ENCODE measurements at regions not wholly inside any gene's neighbourhood (a gene's known extent, or its start where the extent isn't known, plus 50 kb on each side); places are given as distances from the start of the nearest gene placed in this dataset.
"Not testable (repeated sequence)": the region's sequence is repeated elsewhere in the genome, so short reads cannot be mapped to it uniquely, and the experiment has no call there.

DNA sequence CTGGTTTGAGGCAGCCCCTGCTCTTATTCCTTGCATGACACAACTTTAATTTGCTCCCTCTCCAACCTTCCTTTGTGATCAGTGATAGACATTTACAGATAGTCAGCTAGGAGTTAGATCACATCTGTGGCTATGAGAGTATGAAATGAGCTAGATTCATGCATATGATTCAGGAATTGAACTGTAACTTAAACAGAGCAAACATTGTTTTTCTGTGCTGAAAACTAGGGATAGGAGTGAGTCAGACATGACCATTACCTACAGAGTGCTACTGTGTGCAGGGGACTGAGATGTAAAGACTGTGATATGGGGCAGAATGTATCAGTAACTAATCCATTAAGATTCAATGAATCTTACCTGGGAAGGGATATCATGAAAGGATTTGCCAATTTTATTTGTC is 279.4 kb upstream of the SPTLC3 start:
- DNase-seq (ENCODE audit: low read depth, low spot score): no peak

DNA sequence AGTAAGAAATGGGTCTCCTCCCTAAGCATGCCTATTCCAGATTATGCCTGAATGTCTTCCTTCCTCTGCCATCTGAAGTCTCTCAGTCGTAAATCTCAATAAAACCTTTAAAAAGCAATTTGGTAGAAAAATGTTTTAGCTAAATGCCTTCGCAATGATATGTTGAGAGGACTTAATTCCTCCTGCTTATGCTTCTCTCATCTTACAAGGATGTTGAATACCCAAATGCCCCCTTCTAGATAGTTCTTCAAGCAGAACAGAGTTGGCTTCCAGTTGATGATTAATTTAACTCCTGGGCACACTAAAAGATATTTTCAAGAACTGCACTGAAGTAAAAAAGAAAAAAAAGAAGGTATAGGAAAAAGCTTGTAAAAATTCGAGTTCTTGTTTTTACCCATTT is 275.0 kb upstream of the SPTLC3 start:
- DNase-seq (ENCODE audit: low read depth, low spot score): no peak

- no peak for DNase-seq (ENCODE audit: low read depth, low spot score)
These were observed 271.3 kb upstream of the SPTLC3 start for GRCh38 chr20:12737497-12737896.

GRCh38 chr20:12737900-12738299 is 270.9 kb upstream of the SPTLC3 start:
- no peak for DNase-seq (ENCODE audit: low read depth, low spot score)

GRCh38 chr20:12740647-12741046 is 268.1 kb upstream of the SPTLC3 start:
- DNase-seq (ENCODE audit: low read depth, low spot score): no peak

GRCh38 chr20:12744037-12744436 is 264.7 kb upstream of the SPTLC3 start:
- no peak for DNase-seq (ENCODE audit: low read depth, low spot score)

GRCh38 chr20:12748359-12748994 is 260.3 kb upstream of the SPTLC3 start:
- DNase-seq (ENCODE audit: low read depth, low spot score): no peak

GRCh38 chr20:12750221-12750620 is 258.6 kb upstream of the SPTLC3 start:
- no peak for DNase-seq (ENCODE audit: low read depth, low spot score)

DNA sequence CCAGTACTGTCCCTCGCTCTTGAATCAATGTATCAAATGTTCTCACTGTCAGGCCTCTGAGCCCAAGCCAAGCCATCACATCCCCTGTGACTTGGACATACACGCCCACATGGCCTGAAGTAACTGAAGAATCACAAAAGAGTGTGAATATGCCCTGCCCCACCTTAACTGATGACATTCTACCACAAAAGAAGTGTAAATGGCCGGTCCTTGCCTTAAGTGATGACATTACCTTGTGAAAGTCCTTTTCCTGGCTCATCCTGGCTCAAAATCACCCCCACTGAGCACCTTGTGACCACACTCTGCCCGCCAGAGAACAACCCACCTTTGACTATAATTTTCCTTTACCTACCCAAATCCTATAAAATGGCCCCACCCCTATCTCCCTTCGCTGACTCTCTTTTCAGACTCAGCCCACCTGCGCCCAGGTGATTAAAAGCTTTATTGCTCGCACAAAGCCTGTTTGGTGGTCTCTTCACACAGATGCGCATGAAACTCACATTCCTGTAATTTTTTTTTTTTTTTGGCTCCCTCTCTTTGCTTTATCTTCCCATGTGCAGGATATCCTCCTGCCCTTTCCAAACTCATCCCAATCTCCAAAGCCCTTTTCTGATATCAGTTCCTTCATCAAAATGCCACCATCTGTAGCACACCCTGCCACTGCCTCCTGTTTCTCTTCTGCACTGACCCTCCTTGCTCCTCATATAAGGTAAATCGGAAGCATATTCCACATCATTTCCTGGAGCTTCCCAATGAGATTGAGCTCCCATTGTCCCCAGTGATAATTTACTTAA is 255.7 kb upstream of the SPTLC3 start:
- DNase-seq (ENCODE audit: low read depth, low spot score): not testable (repeated sequence)

DNA sequence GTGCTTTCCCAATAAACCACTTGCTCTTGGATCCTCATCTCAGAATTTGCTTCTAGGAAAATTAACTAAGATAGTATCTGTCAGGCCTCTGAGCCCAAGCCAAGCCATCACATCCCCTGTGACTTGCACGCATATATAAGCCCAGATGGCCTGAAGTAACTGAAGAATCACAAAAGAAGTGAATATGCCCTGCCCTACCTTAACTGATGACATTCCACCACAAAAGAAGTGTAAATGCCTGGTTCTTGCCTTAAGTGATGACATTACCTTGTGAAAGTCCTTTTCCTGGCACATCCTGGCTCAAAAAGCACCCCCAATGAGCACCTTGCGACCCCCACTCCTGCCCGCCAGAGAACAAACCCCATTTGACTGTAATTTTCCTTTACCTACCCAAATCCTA is 255.0 kb upstream of the SPTLC3 start:
- not testable (repeated sequence) for DNase-seq (ENCODE audit: low read depth, low spot score)

- DNase-seq (ENCODE audit: low read depth, low spot score): not testable (repeated sequence)
These were observed 249.3 kb upstream of the SPTLC3 start for GRCh38 chr20:12759493-12759892.

- no peak for DNase-seq (ENCODE audit: low read depth, low spot score)
These were observed 246.0 kb upstream of the SPTLC3 start for GRCh38 chr20:12762725-12763124.

GRCh38 chr20:12763406-12763805 is 245.4 kb upstream of the SPTLC3 start:
- no peak for DNase-seq (ENCODE audit: low read depth, low spot score)

DNA sequence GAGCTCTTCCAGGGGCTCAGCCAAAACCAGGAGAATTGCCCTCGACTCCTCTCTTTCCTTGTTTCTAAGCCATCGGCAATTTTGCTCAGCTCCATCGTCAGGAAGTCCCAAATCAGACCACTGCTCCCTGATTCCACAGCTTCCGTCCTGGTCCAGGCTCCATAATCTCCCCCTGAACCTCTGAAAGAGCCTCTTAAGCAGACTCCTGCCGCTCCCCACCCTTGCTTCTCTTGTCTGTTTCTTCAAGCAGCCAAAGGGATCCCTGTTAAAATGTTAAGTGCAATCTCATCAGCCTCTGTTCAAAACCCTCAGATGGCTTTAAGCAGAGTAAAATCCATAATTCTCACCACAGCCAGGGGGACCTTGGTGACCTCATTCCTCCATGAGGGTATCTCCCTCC is 244.7 kb upstream of the SPTLC3 start:
- no peak for DNase-seq (ENCODE audit: low read depth, low spot score)

DNA sequence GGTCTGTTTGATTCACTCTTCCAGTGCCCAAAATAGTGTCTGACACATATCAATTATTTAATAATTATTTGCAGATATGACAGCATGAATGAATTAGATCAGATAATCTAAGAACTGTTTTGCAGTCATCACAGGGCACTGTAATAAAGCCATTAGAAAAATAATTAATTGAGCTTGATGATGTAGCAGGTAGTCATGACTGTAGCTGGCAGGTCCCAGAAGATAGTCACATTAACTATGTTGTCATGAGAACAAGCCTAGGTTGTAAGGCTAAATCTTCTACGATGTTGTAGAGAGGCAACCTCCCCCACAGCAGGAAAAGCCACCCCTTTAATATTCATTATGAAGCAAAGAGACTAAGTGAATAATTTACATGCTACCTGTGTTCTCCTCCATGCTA is 243.9 kb upstream of the SPTLC3 start:
- DNase-seq (ENCODE audit: low read depth, low spot score): no peak

DNA sequence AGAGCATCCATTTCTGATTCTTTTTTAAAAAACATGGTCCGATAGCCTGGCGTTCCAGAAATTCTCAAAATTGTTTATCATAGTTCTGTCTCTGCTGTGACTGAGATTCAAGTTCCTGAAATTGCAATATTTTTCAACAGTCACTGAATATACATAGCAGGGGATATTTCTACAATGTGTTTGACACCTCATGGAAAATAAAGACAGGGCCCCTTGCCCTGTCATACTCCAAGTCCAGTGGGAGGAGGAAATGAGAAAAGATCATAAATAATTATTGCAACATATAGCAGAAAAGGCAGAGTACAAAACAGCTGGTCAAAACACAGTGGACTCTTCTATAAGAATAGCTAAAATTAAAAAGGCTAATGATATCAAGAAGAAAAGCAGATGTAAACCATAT is 234.8 kb upstream of the SPTLC3 start:
- DNase-seq (ENCODE audit: low read depth, low spot score): no peak

- no peak for DNase-seq (ENCODE audit: low read depth, low spot score)
These were observed 233.7 kb upstream of the SPTLC3 start for GRCh38 chr20:12775041-12775440.

DNA sequence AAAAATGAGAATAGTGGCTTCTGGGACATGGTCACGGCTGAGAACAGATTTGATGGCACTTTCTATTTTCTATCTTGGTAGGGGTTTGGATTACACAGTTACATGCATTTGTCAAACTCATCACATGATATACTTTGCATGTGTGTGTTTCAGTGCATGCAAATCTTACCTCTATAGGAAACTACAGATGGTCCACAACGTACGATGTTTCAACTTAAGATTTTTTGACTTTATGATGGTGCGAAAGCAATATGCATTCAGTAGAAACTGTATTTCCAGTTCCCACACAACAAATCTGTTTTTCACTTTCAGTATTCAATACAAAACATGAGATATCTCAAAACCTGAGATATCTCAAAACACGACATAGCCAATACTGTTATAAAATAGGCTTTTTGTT is 231.8 kb upstream of the SPTLC3 start:
- DNase-seq (ENCODE audit: low read depth, low spot score): no peak

DNA sequence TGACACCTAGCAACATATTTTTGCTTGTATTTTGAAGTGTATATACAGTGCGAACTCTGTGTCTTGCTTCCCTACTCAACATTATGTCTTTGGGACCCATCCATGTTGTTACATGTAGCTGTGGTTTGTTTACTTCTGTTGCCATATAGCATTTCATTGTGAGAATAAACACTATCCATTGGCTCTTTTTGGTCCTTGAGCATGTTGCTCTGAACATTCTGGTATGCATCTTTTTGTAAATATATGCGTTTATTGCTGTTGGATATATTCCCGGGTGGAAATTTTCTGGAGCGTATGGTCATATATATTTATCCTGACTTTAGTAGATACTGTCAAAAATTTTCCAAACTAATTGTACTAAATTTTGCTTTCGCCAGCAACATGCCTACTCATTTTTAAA is 222.5 kb upstream of the SPTLC3 start:
- no peak for DNase-seq (ENCODE audit: low read depth, low spot score)

GRCh38 chr20:12788632-12789299 is 220.0 kb upstream of the SPTLC3 start:
- no peak for DNase-seq (ENCODE audit: low read depth, low spot score)

GRCh38 chr20:12790859-12791258 is 217.9 kb upstream of the SPTLC3 start:
- no peak for DNase-seq (ENCODE audit: low read depth, low spot score)

GRCh38 chr20:12798286-12798685 is 210.5 kb upstream of the SPTLC3 start:
- DNase-seq (ENCODE audit: low read depth, low spot score): no peak
